G401.6 (cell line): ENCODE measurements at regions not wholly inside any gene's neighbourhood (a gene's known extent, or its start where the extent isn't known, plus 50 kb on each side); places are given as distances from the start of the nearest gene placed in this dataset.

ENCODE experiments used
- FAIRE-seq: peaks from 2 replicates; lab custom pipeline; 2012; peaks lifted over from hg19 to GRCh38; lab: Jason Lieb, UNC

DNA sequence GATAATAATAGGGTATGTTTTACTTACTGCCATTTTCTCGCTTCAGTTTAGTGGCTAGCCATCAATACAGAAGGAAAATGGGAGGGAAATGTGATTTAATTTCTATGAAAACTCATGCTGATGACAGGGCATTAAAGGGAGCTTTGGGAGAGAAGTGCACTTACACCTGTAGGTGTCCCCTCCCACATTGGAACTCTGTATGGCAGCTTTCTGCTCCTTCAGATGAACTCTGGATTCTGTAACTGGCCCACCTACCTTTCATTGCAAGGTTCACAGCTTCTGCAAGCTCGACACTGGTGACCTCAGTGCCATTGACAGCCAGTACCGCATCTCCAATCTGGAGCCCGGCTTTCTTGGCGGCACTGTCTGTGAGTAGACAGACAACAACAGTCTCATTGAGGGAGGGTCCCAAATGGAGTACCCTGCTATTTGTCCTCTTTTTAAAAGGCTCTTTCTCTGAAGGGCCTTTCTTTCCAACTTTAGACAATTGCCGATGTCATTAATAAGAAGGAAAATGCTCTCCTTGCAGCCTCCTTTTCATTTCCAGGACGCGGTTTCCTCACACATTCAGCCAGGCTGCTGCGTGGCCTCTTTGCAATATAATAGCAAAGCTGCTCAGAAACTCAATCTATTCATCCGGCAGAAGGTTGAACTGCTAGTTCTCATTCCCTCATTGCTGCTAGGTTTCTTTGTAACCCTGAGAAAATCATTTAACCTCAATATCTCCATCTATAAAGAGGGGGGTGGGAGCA lies 63.6 kb downstream of the NUDT12 start:
- FAIRE-seq = no peak

DNA sequence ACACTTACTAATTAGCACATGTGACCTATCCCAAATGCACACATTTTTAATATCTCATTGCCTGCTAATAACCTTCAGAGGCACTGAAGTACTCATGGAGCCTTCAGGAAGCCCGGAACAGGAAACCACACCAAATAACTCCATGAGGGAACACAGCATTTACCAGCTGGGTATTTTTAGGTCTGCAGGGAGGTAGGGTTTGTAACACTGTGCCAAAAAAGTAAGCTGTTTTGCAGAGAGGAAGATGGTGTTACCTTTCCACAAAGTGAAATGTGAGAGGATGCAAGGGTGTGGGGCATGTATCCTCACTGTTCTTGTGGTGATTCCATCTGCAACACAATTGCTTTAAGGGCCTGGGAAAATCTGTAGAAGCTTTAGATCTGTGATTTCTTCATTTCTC lies 64.4 kb downstream of the NUDT12 start:
- no peak for FAIRE-seq

DNA sequence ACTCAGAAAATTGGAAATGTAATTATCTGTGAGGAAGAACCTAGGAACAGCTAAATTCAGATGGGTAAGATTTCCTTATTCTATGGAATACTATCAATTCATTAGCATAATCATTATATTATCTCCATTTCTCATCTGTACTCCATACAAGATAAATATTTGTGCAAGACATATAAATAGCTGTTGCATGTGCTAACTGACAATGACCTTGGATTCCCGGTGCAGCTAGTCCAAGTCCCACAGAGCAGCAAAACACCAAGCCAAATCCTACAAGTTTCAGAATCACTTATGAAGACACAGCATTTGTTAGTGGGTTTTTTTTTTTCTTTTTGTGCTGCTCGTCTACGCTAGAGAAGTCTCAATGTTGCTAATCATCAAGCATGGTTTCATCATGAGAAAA lies 64.8 kb downstream of the NUDT12 start:
- FAIRE-seq = no peak

DNA sequence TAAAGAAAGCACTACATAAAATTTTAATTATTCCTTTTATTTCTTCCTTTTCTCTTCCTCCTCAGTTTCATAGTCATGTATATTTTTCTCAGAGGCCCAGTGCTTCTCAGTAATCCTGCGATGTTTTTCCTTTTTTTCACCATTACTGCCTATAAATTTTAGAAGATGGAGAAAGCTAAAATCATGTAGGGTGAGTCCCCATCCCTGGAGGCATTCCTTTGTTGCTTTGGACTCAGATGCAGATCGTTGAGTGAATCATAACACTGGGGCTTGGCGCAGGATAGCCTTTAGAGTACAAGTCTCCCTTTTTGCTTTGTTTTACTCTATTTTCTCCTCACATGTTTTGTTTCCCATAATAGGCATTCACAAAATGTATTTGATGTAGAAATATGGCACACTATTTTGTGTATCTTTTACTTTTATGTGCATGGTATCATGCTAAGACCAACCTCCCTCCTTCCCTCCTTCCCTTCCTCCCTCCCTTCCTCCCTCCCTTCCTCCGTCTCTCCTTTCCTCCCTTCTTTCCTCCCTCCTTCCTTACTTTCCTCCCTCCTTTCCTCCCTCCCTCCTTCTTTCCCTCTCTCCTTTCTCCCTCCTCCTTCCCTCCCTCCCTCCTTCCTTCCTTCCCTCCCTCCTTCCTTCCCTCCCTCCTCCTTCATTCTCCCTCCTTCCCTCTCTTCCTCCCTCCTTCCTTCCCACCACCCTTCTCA lies 72.4 kb downstream of the NUDT12 start:
- FAIRE-seq = no peak

DNA sequence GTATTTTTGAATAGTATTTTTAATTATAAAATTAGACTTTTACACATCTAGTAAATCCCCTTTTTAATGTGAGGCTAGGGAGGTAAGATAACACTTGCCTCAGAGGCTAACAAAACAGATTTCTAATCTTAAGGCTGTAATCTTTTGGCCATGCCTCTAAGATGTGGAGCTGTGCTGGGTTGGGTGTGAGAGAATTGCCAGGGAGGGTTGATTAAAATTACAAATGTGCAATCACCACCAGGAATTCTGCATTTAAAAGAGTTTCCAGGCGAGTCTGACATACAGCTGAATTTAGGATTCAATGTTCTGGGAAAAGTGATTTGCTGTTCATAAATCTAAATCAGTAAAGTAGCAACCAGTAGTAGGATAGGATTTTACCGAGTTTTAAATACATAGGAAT lies 73.3 kb downstream of the NUDT12 start:
- FAIRE-seq = no peak

DNA sequence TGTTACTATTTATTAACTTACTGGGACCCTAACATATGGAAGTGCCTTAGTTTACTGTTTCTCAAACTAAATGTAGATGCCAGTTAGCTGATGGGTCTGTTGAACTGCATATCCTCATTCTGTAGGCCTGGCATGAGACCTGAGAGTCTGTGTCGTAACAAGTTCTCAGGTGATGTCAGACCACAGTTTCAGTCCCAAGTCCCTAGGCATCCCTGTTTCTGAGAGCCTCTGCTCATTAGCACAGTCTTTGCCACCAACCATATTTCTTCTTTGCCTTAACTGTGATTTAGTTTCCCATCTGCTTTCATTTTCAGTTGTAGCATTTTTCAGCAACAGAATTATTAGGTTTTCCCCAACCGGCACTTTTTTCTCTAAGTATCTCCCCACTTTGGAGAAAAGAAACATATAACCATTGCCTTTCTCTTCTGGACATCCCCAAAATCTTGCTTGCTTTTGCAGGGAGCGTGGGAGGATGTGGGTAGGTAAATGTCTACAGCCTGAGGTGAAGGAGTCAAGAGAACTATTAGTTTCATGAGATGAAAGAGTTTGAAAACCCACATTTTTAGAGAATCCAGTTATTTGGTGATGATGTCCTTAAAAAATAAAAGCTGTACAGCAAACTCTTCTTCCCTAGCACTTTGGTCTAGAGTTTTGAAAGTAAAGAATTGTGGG lies 74.6 kb downstream of the NUDT12 start:
- no peak for FAIRE-seq

DNA sequence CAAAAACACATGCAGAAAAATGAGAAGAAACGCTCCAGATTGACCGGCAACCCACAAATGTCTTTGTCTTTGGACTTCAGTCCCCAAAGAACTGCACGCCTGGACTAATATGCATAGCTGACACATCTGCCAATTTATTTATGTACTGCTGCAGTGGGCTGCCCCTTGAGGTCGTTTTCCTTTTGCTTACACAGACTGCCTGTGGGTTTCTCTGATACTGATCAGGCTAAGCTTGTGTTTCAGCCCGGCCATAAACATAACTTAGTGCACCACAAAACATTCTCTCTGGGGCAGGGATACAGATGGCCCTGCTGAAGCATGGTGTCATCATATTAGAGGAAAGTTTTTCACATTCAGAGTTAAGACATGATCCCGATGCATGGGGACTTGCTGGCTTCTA lies 75.4 kb downstream of the NUDT12 start:
- no peak for FAIRE-seq

DNA sequence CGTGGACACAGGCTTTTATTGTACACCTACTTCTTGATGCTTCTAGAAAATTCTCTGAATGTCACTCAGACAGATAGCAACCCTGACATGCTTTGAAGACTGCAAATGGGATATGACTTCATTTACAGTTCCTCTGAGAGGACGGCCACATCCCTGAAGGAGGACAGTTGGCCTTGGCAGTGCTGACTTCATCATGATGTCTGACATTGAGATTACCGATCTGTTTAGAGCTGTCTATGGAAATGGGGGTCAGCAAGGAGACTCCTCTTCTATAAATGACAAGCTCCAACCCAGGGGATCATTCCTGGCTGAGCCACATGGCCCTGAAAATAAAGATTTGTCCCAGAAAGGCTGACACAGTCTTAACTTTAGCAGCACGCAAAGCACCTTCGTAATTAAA lies 75.8 kb downstream of the NUDT12 start:
- no peak for FAIRE-seq

DNA sequence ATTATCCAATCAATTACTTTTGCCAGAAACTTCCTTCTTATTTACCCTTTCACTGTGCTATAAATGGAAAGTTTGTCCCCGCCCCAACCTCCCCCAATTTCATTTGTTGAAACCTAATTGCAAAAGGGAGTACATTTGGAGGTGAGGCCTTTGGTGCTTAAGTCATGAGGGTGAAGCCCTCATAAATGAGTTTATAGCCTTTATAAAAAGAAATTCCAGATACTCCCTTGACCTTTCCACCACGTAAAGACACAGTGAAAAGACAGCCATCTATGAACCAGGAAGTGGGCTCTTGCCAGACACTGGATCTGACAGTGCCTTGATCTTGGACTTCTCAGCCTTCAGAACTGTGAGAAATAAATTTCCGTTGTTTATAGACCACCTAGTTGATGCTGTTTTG lies 82.3 kb downstream of the NUDT12 start:
- no peak for FAIRE-seq

DNA sequence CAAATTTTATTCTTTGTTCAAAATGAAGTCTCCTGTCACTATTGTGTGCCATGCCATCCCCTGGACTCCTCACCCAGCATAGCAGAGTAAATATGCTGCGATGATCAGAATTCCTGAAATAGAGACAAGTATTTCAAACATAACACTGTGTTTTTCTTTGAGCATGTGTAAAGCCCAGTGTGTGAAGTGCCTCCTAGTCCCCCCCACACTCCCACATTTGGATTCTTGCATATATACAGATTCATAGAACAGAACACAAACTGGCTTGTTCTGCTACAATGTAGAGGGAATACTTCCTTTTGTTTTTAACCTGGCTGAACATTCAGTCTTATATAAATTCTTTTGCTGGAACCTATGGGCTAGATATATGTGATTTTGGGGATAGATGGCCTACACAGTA lies 84.9 kb downstream of the NUDT12 start:
- no peak for FAIRE-seq

DNA sequence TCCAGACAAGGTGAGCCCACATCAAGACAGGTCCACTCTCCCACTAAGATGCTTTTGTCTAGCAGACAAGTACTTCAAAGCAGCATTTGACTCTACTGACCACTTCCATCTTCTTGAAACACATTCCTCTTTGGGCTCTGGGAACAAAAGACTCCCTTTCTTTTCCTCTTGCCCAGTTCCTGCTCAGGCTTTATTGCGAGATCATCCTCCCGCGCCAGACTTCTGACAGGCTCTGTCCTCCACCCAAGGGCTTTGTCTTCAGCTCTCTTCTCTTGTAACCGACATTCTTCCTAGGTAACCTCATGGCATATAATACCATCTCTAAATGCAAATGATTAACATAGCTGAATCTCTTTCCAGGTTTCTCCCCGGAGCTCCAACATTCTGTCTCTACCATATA lies 85.8 kb downstream of the NUDT12 start:
- no peak for FAIRE-seq

DNA sequence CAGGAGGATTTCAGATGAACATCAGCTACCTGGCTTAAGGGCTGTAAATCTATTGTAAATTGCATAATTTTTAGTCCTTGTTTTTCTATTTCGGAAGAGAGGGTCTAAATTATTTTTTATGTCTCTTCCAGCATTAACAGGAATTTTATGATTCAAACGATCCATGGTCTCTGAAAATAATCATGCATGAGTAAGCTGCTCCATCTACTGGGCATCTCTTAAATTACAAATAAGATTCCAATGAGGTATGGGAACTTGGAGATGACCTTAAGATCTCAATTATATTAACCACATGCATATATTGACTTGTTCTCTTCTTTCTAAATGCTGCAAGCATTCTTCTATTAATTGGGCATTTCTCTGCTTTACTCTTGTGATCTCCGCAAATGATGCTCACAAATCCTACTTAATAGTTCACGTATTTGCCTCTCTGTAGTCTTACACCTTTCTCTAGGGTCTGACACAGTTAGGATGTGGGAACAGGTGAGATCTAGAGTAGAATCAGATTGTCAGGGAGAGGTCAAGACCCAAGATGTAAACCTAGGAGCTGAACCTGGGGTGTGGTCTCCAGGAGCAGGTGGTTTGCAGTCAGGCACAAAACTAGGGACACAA lies 86.9 kb downstream of the NUDT12 start:
- peak; percentile 96 for FAIRE-seq

DNA sequence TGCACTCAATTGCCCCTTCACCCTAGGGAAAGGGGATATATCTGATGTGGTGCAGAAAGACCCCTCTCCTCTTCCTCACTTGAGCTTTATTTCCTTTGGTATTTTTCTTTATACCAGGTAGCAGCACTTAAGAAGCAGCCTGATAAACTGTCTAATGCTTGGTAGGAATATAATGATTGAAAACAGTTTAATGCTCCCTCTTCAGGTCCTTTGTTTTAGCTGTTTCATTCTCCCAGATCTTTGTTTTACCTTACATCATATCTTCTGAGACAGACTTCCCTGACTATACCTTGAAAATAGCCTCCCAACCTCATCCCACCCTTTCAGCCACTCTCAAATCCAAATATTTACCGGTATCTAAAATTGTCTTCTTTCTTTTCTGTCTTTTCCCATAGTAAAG lies 87.9 kb downstream of the NUDT12 start:
- no peak for FAIRE-seq

DNA sequence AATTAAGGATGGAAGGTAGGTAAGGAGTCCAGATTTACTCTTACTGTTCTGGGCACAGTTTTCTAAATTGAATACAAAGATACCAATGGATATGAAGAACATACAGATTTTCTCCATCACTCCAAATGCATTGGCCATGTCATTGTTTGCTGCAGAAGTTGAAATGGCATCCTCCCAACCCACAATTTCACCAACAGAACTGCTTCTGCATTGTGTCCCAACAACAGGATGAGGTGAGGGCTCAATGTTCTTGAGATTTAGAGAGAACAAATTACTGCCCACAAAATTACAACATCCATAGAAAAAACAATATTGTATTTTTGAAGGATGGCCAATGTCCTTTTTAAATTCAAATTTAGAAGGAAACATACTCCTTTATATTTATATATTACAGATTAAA lies 88.9 kb downstream of the NUDT12 start:
- no peak for FAIRE-seq

DNA sequence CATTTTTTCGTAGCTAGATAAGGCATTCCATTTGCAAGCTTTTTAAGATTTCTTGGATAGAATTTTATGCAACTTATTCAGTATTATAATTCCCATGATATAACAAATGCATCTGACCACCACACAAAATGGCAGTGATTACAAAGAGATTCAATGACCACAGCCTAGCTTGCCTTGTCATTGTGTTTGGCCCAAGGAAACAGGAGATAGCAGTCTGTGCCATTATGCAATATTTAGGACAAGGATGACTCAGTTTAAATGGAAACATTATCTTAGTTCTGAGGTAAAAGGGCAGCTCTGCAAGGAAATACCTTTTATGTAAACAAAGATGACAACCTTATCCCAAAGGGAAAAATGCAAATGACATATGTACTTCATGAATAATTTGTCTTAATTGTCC lies 89.8 kb downstream of the NUDT12 start:
- no peak for FAIRE-seq

DNA sequence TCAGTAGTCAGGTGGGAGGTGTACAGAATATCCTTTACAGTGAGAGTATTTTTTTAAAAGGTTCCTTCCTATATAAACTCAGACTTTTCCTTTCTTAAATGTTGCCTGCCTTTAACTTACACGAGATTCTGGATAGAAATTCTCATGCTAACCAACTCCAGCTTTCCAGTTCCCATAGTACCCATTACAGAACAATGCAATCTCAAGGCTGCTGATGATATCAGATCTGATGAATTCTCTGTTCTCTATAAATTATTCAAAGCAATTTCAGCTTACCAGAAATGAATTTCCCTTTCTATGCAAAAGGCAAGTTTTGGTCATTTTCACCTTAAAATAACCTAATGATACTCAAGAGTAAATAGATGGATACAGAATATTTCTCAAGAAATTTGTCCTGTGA lies 90.3 kb downstream of the NUDT12 start:
- FAIRE-seq = no peak

DNA sequence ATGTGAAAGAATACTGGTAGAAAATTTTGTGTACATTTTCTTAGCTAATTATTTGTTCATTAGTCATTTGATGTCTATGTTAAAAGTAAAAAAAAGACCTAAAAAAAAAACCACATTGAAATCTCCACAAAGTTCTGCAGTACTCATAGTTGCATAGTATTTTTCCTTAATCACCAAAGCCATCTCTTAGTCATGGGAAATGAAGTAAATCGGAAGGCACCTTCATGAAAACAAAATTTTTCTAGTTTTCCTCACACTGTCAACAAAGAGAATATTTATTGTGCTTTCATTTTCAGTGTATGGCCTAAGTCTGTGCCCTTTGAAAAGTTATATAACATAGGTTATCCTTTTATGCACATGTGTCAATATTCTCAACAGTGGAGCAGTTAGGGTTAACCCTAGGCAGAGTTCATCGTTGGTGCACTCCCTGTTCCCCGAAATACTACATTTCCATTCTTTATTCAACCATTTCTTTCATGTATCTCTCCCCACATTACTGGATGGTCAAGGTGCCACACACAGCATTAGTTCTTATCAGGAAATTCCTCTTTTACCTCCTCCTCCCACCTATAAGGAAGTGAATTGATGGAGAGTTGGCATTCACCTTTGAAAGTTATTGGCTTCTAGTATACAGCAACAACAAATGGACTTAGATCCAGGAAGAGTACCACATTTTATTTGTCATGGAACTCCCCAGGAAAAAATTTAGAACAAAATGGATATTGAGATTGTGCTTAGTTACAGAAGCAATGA lies 93.1 kb downstream of the NUDT12 start:
- no peak for FAIRE-seq

DNA sequence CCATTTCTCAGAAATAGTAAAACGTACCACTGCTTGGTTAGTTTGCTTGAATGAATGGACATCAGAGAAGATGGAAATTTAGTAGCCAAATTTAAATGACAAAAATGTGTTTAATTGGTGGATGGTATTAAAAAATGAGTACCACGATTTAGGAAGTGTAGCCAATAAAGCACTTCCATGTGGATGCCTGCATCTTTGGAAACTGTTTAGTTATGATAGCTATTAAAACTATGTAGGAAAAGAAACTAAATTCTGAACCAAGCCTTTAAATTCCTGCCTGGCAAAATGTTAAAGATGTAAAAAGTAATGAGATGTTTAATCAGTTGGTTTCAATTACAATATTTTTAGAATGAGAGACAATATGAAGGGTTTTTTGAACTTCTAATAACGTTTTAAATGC lies 94.8 kb downstream of the NUDT12 start:
- FAIRE-seq = no peak

DNA sequence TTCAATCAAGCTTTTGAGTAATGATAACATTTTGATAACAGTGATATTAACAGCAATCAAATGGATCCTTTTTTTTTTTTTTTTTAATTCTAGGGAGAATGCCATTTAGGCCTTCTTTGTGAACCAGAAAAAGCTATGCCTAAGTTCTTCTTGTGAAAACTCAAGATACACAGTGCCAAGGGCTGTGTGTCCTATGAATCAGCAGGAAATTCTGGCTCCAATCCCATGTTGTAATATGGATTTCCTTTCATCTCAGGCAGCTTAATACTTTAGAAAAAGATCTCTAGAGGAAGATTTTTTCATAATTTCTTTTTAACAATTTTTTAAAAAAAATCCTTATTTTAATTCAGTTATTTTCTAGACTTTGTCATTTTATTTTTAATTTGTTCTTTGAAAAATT lies 96.1 kb downstream of the NUDT12 start:
- FAIRE-seq = peak; percentile 58

DNA sequence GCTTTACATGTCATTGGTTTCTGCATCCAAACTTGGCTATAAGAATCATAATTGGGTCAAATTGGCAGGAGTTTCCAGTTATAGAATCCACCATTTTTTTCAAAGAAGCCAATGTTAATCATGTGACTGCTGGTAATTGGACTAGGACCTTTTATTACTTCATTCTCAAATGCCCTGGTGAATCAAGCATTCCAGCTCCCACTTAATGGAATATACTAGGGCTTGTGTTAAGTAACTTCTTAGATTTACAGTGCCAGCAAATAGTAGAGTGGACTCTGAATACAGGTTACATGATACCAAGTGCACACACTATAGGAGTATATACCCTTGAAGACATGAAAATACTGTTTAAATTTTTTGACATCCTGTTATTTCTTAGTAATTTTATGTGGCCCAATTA lies 96.7 kb downstream of the NUDT12 start:
- no peak for FAIRE-seq

DNA sequence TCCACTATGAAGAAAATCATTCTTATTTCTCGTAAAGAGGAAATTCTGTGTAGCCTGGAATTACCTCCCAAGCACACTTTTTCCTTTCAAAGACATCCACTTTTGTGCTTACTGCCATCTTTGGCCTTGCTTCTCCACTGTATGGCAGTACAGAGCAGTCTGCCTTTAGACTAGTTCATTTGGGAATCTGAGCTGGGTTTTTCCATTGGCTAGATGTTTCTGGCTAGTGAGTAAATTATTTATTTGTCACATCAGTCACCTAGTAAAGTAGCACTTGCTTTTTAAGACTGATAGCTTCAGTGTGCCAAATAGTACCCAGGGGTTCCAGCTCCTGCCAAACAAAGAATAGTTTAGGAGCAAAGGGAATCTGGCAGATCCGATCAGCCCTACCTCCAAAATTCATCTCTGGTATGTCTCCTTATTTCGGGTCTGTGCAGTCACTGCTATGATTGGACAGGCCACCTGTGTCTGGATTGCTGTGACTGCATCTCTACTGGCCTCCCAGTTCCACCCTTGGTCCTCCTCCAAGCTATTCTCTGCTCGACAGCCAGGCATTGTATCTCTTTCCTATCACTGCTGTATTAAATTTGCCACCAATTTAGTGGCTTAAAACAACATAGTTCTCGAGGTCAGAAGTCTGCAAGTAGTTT lies 97.6 kb downstream of the NUDT12 start:
- no peak for FAIRE-seq

DNA sequence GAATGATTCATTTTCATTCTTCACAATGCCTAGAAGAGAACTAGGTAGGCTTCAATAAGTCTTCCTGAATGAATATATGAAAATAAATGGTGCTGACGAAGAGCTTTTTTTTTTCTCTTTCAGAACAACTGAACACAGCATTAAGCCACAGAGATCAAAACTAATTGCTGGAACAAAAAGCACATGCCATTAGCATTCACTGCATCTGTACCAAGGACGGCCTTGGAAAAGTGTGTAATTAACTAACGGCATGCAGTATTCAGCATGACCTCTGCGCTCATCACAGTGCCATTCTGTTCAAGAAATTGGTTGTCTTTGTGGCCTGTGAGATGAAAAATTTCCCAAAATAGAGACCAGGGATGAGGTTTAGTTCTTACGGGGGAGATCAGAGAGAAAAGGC lies 99.3 kb downstream of the NUDT12 start:
- no peak for FAIRE-seq
